Colonic mucosa (tissue), 4 donors: ENCODE measurements at regions not wholly inside any gene's neighbourhood (a gene's known extent, or its start where the extent isn't known, plus 50 kb on each side); places are given as distances from the start of the nearest gene placed in this dataset.

Experiments used
- DNase-seq: peaks from one replicate; pipeline ENCODE4 v3.0.0-alpha.2; 2020
- H3K27ac ChIP-seq: fragments of 200-600 bp; one replicate; pipeline ENCODE4 v1.8.0; 2021
- H3K27me3 ChIP-seq: fragments of 200-600 bp; one replicate; pipeline ENCODE4 v1.8.0; 2021
- H3K36me3 ChIP-seq: fragments of 200-600 bp; one replicate; pipeline ENCODE4 v1.8.0; 2021
- H3K4me1 ChIP-seq: fragments of 200-600 bp; one replicate; pipeline ENCODE4 v1.8.0; 2021; ENCODE audit warnings: mild to moderate bottlenecking
- H3K4me3 ChIP-seq: fragments of 200-600 bp; one replicate; pipeline ENCODE4 v1.8.0; 2021
- H3K9ac ChIP-seq, 2 donors: one replicate each; pipeline ENCODE4 v1.7.0; 2013; ENCODE audit warnings: control low read depth in 2 of 2, low read depth in 2 of 2, low read length in 2 of 2
- H3K9me3 ChIP-seq: fragments of 200-600 bp; one replicate; pipeline ENCODE4 v1.8.0; 2021
- CTCF ChIP-seq: fragments of 200-600 bp; IDR thresholded peaks from one replicate; pipeline ENCODE4 v1.8.0; 2022; ENCODE audit warnings: antibody characterized with exemption, mild to moderate bottlenecking
- intact Hi-C: fragments of 100-400 bp; cut with DNase I; formaldehyde crosslinking; loops from one replicate; pipeline ENCODE4 v1.14.1; 2022
- donor health status: healthy.
- donor health status: DM: no; HTN: no; CAD: no.
- donor health status: DM: no; HTN: no; CAD: no.

- intact Hi-C loops: no loop called here
- no peak for DNase-seq
- Histone ChIP-seq H3K27me3 (no peaks in the 10 kb centered on the region), H3K36me3 (no peaks in the 10 kb centered on the region), H3K27ac (no peak overlapping the region), H3K9me3 (no peaks in the 10 kb centered on the region), H3K9ac (no peak overlapping the region), H3K4me1 (no peaks in the 10 kb centered on the region), H3K4me3 (no peak overlapping the region)
- no peak for TF ChIP-seq CTCF
These were observed 415.9 kb downstream of the EFNA5 start for GRCh38 chr5:107254902-107255234.

DNA sequence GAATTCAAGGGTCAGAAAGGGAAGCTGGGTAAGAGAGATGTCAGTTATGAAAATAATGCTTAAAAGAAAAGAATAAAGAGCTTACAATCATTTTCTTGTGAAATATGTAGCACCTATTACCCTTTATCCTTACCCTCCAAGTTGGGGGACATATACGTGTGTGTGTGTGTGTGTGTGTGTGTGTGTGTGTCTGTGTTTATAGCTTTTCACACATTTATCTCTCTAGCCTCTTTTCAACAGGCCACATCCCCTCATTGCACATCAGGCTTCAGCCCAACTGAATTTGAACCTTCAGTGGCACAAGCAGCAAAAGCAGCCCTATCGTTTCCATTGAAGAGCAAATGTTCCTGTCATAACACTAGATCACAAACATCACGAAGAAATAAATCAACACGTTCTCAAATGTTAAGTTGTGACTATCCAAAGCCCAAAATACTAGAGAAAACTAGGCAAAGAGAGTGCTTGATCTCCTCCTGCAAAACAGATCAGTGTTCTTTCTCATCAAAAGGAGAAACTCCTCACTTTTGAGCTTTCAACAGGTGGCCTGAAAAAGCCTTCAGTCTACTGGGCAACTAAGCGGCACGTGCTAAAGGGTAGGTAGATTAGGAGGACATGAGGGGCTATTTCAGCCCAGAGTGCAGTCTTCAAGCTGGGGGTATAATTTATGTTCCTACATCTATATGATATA, 416.4 kb downstream of the EFNA5 start:
- no peak for DNase-seq
- no peak overlapping the region for H3K9ac ChIP-seq
- H3K27ac ChIP-seq: no peak overlapping the region
- H3K36me3 ChIP-seq: no peaks in the 10 kb centered on the region
- no peaks in the 10 kb centered on the region for H3K9me3 ChIP-seq
- no peaks in the 10 kb centered on the region for H3K27me3 ChIP-seq
- intact Hi-C loops: no loop called here
- no peak overlapping the region for H3K4me3 ChIP-seq
- TF ChIP-seq CTCF: no peak
- no peaks in the 10 kb centered on the region for H3K4me1 ChIP-seq

- DNase-seq: no peak
- Histone ChIP-seq H3K4me1 (no peaks in the 10 kb centered on the region), H3K36me3 (no peaks in the 10 kb centered on the region), H3K9me3 (no peaks in the 10 kb centered on the region), H3K27me3 (no peaks in the 10 kb centered on the region), H3K4me3 (no peak overlapping the region), H3K27ac (no peak overlapping the region), H3K9ac (no peak overlapping the region)
- intact Hi-C loops: no loop called here
- TF ChIP-seq CTCF: no peak
These were observed 417.5 kb downstream of the EFNA5 start for GRCh38 chr5:107253246-107253645.

DNA sequence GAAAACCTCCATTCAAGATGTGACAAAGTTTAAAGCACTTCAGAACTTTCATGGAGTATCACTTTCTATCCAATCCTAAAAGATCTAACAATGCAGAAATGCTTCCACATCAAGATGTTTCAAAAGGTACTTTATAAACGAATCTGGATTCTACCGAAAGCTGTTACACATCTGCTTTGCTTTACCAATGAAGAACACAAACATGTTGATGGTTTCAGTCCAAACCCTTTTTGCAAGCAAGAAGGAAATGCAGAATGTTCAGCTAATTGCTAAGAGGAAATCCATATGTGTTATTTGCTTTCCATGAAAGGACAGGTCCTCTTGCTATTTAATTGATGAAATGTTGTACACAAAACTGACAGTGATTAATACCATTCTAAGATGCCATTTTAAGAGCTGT, 419.6 kb downstream of the EFNA5 start:
- DNase-seq: no peak
- no peaks in the 10 kb centered on the region for H3K9me3 ChIP-seq
- H3K36me3 ChIP-seq: no peaks in the 10 kb centered on the region
- no peak for TF ChIP-seq CTCF
- no peak overlapping the region for H3K9ac ChIP-seq
- intact Hi-C loops: no loop called here
- no peak overlapping the region for H3K4me3 ChIP-seq
- no peaks in the 10 kb centered on the region for H3K4me1 ChIP-seq
- H3K27me3 ChIP-seq: no peaks in the 10 kb centered on the region
- H3K27ac ChIP-seq: no peak overlapping the region

DNA sequence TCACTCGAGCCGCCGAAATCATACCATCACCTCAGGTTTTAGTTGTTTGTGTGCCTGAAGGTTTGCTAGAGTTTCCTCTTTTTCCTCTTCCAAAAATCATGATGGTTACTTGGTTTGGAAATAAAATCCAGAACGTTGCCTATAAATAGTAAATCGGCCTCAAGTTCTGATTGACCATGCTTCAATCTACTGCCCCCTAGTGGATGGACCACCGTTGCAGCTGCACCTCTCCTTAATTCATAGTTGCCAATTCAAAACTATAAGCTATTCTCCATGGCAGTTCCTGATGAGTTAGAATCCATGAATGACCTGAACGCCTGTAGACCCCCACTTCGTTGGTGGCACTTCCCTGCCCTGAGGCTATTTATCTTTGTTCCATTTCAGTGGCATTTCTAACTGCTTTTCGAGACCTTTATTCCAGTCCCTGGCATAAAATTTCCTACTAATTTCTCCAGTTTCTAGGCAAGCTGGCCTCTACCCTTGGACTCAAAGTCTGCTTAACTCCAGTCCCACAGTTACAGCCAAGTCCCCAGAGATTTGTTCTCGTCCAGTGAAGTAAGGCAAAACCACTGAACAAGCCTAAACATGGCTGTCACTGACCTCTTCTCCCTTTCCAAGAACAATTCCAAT, 422.6 kb downstream of the EFNA5 start:
- intact Hi-C loops: no loop called here

More for the DNA sequence above, 422.6 kb downstream of the EFNA5 start:
- H3K4me3 ChIP-seq: no peak overlapping the region
- H3K27me3 ChIP-seq: no peaks in the 10 kb centered on the region
- H3K36me3 ChIP-seq: no peaks in the 10 kb centered on the region
- H3K27ac ChIP-seq: no peak overlapping the region
- H3K9me3 ChIP-seq: no peaks in the 10 kb centered on the region
- peak; percentile 57 for DNase-seq
- H3K4me1 ChIP-seq: no peaks in the 10 kb centered on the region
- TF ChIP-seq CTCF: peak; percentile 69
- H3K9ac ChIP-seq: no peak overlapping the region
